Amniotic epithelial cell (primary cell): ENCODE measurements at regions not wholly inside any gene's neighbourhood (a gene's known extent, or its start where the extent isn't known, plus 50 kb on each side); places are given as distances from the start of the nearest gene placed in this dataset.
"Not testable (repeated sequence)": the region's sequence is repeated elsewhere in the genome, so short reads cannot be mapped to it uniquely, and the experiment has no call there.

Experiments
- DNase-seq: peaks from one replicate; pipeline ENCODE4 v3.0.0-alpha.2; 2010; ENCODE audit warnings: low read depth

GRCh38 chr7:104956753-104957450 lies 57.1 kb upstream of the KMT2E start:
- DNase-seq = peak; percentile 89

- peak; percentile 26 for DNase-seq
These were observed 55.6 kb upstream of the KMT2E start for GRCh38 chr7:104958371-104958865.

GRCh38 chr7:104959483-104959882 lies 54.5 kb upstream of the KMT2E start:
- DNase-seq = not testable (repeated sequence)

GRCh38 chr7:104960741-104961448 lies 53.1 kb upstream of the KMT2E start:
- peak; percentile 41 for DNase-seq

GRCh38 chr7:104961821-104962220 lies 52.2 kb upstream of the KMT2E start:
- DNase-seq = no peak

GRCh38 chr7:104962781-104963180 lies 51.2 kb upstream of the KMT2E start:
- DNase-seq = no peak

- DNase-seq = no peak
These were observed 50.5 kb upstream of the KMT2E start for GRCh38 chr7:104963378-104963990.

- no peak for DNase-seq
These were observed 50.0 kb upstream of the KMT2E start for GRCh38 chr7:104963991-104964385.
